ENCODE measurements at regions not wholly inside any gene's neighbourhood (a gene's known extent, or its start where the extent isn't known, plus 50 kb on each side); places are given as distances from the start of the nearest gene placed in this dataset.
A peak's percentile ranks its signal among the peaks of the same experiment; 100 is the strongest.
"Not testable (repeated sequence)": the region's sequence is repeated elsewhere in the genome, so short reads cannot be mapped to it uniquely, and the experiment has no call there.

DNA sequence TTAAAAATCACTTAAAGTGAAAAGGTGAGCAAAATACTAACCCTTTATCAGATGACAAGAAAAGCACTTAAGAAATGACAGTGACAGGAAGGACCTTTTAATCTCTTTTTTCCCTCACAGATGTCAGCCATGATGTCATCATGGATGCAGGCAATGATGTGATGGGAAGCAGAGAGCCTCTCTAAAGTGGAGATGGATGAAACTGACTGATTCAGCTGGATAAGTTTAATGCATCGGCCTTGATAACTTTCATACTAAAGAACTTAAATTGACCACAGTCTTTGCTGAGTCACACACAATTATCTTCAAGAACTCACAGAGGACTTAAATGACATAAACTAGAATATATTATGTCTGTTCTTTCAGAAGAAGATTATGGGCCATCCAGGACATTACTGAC lies 153.2 kb upstream of the FGF10 start:
- no peak for DNase-seq (ENCODE audit: low read depth)

DNA sequence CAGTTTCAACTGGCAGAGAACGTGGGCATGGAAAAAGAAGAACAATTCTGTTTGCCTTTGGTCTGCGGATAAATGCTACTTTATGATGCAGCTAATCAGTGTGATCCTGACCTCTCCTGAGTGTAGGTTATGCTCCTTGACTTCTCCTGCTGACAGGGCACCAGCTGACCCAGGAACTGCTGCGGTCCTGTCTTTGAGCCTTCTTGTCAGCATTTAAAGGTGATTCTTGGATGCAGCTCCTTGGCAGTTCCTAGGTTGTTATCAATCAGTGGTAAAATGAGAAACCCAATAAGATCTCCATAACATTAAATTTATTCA lies 150.3 kb upstream of the FGF10 start:
- DNase-seq (ENCODE audit: low read depth), result no peak

DNA sequence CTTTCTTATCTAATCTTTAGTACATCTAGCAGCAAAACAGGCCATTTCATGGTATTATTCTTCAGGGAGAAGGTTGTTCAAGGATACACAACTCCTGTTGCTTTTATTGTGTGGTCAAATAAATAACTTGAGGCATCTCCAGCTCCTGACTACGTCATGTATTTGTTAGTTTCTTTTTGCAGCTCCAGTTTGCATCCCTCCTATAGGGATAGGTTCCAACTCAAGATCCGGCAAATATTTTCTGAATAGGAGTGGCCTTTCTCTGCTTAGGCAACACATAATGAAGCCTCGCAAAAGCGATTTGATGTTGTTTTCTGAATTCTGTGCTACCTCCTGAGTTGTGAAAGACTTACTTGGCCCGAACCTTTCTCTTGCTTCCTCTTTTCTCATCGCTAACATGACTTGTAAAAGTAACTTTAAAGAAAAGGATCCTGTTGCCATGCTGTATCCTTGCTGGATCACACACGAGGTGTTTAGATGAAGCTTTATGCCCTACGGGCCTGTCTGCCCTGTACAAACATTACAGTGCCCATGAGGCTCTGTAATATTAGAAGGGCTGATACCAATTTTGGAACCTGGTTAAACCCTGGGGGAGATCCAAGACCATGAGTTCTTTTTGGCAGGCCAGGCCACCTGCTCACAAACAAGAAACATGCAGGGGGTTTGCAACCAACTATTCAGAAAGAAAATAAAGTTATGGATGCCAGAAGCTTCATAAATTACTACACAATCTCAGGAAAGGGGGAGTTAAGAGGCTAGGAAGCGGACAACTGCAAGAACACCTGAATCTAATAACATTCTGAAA lies 149.8 kb upstream of the FGF10 start:
- DNase-seq (ENCODE audit: low read depth), result peak; percentile 40

DNA sequence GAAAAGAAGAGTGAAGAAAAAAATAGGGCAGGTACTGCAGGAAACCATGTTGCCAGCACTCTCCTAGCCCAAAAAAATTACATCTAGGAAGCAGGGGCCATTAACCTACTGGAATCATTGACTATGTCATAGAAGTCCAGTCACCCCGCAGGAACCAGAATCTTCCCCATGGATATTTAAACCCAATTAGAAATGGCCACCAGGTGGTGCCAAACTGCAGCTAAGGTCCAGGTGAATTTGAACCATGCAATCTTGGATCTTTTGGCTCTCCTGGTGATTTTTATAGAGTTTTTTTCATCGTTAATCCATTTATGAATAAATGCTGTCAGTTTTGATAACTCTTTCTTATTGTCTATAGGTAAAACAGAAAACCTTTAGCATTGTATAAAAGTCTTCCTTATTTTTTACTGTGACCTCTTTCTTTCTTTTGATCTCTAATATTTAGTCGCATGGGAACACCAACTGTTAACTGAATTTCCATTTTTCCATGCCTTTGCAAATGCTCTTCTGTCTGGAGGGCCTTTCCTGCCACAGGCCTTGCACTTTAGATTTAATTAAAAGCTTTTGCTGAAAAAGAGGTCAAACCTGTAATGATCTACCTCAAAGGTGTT lies 147.5 kb upstream of the FGF10 start:
- peak; percentile 21 for DNase-seq (ENCODE audit: low read depth)

DNA sequence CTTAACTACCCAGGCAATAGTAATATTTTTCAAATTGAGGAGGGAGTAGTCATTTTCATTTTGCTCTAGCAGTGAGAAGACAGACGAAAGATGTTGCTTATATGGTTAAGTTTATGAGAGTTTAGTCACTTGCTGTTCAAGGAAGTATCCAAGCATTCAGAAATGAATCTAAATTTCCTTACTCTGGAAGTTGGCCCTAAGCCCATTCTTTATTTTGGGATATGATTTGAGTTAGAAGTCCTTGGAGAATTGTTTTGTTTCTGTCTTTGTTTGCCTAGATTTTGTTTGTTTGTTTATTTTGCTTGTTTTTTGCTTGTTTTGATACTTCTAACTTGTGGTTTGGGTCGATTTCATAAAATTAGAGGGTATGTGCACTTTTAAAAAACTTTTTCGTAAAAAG lies 146.4 kb upstream of the FGF10 start:
- no peak for DNase-seq (ENCODE audit: low read depth)

DNA sequence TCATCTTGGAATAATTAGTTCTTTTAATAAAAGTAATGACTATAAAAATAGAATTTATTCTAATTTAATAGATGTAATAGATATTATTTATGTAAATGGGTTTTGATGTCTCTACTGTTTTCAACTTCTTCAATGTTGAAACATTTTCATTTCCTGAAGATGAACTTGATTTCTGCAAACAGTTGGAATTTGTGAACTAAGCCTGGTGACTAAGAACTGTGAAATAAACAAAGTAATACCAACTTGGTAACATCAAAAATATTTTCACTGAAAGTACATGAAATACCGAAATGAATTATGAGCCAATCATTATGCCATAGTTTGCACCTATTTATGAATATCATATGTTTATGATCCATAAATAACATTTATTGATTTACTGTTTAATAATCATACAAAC lies 143.8 kb upstream of the FGF10 start:
- DNase-seq (ENCODE audit: low read depth), result no peak

DNA sequence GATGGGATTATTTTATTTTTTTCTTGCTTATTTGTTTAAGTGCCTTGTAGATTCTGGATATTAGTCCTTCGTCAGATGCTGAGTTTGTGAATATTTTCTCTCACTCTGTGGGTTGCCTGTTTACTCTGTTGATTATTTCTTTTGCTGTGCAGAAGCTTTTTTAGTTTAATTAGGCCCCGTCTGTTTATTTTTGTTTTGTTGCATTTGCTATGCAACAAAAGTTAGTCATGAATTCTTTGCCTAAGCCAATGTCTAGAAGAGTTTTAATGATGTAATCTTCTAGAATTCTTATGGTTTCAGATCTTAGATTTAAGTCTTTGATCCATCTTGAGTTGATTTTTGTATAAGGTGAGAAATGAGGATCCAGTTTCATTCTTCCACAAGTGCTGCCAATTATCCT lies 142.5 kb upstream of the FGF10 start:
- not testable (repeated sequence) for DNase-seq (ENCODE audit: low read depth)

DNA sequence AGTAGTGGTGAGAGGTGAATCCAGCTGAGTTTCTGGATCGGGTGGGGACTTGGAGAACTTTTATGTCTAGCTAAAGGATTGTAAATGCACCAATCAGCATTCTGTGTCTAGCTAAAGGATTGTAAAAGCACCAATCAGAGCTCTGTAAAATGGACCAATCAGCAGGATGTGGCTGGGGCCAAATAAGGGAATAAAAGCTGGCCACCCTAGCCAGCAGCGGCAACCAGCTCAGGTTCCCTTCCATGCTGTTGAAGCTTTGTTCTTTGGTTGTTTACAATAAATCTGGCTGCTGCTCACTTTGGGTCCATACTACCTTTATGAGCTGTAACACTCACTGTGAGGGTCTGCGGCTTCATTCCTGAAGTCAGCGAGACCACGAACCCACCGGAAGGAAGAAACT lies 141.6 kb upstream of the FGF10 start:
- DNase-seq (ENCODE audit: low read depth), result not testable (repeated sequence)

DNA sequence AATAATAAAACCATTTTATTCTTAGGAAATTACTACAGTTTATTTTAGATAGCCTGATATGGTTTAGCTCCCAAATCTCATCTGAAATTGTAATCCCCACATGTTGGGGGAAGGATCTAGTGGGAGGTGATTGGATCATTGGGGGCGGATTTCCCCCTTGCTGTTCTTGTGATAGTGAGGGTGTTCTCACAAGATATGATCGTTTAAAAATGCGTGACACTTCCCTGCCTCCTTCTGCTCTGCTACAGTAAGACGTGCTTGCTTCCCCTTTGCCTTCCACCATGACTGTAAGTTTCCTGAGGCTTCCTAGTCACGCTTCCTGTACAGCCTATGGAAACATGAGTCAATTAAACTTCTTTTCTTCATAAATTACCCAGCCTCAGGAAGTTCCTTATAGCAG lies 122.4 kb upstream of the FGF10 start:
- no peak for DNase-seq (ENCODE audit: low read depth)

DNA sequence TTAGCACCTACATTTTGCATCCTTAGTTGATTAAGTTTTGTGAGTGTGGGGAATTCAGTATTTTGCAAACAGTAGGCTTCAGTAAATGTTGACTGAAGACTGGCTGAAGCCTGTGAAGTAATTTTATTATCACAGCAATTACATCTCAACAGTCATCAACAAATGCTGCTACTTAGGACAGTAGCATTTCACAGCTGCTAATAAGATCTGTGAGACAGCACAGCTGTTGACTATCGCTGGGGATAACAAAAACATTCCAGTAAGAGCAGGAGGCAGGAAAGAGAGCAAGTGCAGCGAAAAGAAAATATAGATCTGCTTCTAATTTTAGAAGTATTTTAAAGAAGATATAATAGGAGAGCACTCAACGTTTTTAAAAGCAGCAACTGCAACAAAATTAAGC lies 117.3 kb upstream of the FGF10 start:
- no peak for DNase-seq (ENCODE audit: low read depth)

DNA sequence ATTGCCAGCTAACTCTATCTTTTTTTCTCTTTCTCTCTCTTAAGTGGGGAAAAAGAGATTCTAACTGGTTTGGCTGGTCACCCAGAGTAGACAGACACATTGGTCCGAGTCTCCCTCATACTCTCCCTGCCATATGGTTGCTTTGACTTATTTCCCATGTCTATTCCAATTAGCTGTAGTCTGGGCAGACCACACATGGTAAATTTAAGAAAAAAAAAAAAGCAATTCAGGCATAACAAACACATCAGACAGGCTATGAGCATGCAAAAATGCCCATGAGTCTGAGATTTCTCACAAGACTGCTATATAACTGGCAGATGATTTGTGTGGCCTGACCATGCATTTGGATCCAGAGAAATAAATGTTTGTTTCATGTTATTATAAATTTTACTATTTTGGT lies 110.2 kb upstream of the FGF10 start:
- no peak for DNase-seq (ENCODE audit: low read depth)

DNA sequence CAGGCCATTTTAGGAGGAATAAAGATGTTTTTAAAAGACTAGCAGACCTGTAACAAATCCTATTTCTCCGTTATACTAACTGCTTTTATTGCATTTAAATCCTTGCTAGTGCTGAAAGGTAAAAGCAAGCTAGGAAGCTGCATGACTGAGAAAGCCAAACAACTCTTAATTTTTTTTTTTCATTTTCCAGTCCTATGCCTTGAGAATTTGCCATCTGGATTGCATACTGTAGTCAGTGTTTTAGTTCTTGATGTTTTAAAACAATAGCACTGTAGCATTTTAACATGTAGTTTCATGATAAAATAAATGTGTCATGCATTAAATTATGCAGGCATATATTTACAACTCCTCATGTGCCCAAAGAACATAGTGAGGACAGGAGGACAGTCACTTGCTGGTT lies 108.4 kb upstream of the FGF10 start:
- DNase-seq (ENCODE audit: low read depth), result no peak

DNA sequence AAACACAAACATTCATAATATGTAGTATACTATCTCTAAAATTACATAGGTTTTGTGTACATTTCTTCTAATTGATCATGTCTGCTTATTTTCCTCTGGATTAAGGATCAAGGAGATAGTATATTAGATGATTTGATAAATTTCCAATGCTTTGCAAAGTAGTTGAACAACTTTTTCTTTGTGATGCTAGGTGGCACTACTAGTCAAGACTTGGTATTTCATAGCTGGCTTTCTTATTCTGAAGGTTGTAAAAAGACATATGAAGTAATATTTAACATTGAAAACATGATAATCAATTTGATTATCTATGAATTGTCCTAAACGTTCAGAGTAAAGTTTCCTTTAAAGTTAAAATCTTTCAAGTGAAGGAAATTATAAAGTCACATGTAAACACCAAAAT lies 106.1 kb upstream of the FGF10 start:
- no peak for DNase-seq (ENCODE audit: low read depth)

DNA sequence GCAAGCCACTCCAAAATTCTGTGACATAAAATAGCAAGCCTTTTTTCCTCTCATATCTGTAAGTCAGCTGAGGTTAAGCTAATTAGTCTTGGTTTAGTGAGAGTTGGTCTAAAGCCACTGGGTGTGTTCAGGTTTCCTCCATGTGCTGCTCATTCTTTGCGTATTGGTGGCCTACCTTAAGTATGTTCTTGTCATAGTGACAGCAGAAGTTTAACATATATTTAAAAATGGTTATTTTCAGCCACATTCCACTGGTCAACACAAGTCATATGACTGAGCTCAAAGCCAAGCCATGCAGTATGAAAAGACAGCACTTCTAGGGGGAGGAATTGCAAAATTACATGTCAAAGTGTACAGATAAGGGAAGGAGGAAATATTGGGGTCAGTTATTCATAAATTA lies 100.5 kb upstream of the FGF10 start:
- no peak for DNase-seq (ENCODE audit: low read depth)

DNA sequence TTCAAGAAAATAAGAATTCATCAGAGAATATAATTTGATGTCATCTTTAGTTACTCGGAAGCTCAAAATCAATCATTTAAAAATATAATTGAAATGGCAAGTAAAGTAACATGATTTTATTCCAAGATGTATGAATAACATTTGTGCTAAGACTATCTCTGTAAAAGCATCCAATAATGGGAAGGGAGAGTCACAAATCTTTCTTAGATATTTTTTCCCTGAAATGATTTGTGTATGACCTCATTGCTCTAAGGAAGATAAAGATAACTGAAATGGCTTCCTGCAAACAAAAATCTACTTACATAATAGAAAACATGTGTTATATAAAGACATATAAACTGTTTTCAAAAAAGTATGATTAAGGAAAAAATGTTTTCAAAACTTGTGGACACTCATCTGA lies 97.4 kb upstream of the FGF10 start:
- DNase-seq (ENCODE audit: low read depth), result no peak

DNA sequence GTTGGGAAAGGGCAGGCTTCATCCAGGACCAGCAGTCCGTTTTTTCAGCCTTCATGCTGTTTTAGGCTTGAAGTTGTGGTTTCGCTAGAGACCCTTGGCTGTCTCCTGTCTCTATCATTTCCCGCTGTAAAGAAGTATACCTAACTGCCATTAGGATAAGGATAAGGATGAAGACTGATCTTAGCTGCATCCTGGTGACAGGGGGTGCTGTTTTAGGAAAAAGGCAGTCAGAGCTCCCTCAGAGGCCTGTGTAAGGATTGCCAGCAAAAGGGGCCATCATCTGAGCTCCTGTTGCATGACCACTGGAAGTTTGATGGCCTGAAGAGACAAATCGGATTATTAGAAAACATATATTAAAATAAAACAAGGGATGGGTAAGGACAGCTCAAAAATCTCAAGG lies 64.8 kb upstream of the FGF10 start:
- DNase-seq (ENCODE audit: low read depth), result no peak

DNA sequence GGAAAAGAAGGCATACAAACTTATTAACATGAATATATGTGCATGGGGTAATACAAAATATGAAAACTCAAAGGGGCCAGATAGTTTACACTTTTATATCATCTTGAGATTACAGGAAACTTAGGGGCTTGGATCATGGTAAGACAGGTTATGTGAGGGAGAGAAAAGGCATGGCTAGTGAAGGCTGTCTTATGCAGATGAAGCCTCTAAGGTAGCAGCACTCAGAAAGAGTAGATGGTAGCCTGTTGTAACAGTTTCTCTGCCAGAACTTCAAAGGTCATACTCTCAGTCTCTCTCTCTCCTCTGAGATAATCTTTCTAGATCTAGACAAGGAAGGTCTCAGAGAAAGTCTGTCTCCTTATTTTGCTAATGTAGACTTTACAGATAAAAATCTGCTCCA lies 57.2 kb upstream of the FGF10 start:
- DNase-seq (ENCODE audit: low read depth), result no peak

DNA sequence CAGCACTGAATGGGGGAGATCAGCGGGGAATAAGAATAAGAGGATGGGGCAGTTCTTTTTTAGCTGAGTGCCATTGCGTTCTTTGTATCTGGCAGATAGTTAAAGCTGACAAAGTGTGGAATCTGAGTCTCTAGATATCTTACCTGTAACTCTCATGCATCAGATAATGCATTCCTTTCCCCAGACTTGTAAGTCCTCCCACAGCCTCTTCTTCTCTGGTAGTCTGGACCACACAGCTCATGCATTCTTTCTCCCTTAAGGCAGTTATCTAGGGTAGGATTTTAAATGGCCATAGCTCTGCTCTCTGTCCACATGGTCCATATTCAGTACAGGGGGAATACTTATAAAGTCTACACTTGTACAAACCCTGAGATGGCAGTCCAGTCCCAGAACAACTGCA lies 54.0 kb upstream of the FGF10 start:
- DNase-seq (ENCODE audit: low read depth), result no peak

DNA sequence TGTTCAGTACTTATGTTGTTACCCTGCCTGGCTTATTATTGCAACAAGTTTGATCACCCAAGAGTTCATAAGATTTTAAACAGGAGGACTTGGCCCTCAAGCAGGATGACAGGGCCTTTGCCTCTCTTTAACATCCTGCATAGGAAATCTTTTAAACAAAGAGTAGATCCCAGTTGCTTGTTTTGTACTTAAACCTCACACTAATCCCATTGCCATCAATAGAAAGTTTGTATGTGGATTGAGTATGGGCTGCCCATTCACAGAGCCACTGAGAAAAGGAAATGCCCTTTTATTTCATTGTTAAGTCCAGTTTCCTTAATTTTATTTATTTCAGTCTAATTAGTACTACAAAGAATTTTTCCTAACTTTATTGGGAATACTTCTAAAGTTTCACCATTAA lies 52.2 kb upstream of the FGF10 start:
- no peak for DNase-seq (ENCODE audit: low read depth)

DNA sequence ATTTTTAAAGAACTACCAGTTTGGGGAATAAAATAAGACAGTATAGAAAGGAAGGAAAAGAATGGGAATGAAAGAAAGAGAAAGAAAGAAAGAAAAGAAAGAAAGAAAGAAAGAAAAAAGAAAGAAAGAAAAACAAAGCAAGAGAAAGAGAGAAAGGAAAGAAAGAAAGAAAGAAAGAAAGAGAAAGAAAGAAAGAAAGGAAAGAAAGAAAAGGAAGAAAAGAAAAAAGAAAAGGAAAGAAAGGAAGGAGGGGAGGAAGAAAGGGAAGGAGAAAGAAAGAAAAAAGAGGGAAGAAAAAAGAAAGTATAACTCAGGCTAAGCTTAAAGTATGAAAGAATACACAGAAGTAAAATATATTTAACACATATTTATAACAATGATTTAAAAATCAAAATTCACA lies 51.0 kb upstream of the FGF10 start:
- no peak for DNase-seq (ENCODE audit: low read depth)
